Progenitor cell of endocrine pancreas (in vitro differentiated cells): ENCODE measurements at regions not wholly inside any gene's neighbourhood (a gene's known extent, or its start where the extent isn't known, plus 50 kb on each side); places are given as distances from the start of the nearest gene placed in this dataset.

Experiments used
- DNase-seq: peaks from one replicate; pipeline ENCODE4 v3.0.0; 2021; ENCODE audit warnings: low spot score; ENCODE audit not compliant: unreplicated experiment
- H3K27ac Mint-ChIP-seq: 2 replicates; pipeline ENCODE4 v1.8.0; 2021; ENCODE audit warnings: mild to moderate bottlenecking, moderate library complexity, mixed read lengths
- H3K27me3 Mint-ChIP-seq: 2 replicates; pipeline ENCODE4 v1.8.0; 2021; ENCODE audit warnings: mixed read lengths
- H3K36me3 Mint-ChIP-seq: 2 replicates; pipeline ENCODE4 v1.8.0; 2022; ENCODE audit warnings: mixed read lengths; ENCODE audit not compliant: insufficient read depth
- H3K4me1 Mint-ChIP-seq: 2 replicates; pipeline ENCODE4 v1.8.0; 2021; ENCODE audit warnings: low read depth, mixed read lengths
- H3K4me3 Mint-ChIP-seq: 2 replicates; pipeline ENCODE4 v1.8.0; 2021; ENCODE audit warnings: low read depth, mild to moderate bottlenecking, moderate library complexity, mixed read lengths
- H3K9me3 Mint-ChIP-seq: 2 replicates; pipeline ENCODE4 v1.8.0; 2021; ENCODE audit warnings: low read depth, mixed read lengths
- CTCF ChIP-seq: fragments of 200-600 bp; sonication (generic); IDR thresholded peaks from one replicate; pipeline ENCODE4 v1.5.0; 2021; ENCODE audit warnings: antibody characterized with exemption, mild to moderate bottlenecking; ENCODE audit not compliant: unreplicated experiment

DNA sequence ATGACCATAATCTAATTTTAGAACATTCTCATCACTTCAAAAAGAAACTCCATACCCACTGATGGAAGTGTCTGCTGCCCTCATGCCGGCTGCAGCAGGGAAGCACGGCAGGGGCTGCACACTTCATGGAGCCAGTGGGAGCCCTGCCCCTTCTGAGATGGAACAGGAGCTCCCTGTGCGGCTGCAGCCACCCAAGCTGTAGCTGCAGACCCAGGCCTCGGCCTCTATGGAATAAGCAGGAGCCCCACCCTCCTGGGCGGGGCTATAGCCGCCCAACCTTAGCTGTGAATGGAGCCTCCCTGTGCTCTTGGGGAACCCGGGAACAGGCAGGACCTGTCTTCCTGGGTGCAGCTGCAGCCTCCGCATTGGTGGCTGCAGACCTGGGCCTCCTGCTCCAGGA lies 128.5 kb downstream of the NUDT12 start:
- H3K4me1 Mint-ChIP-seq, result peaks cover 3% of the 10 kb centered on the region
- no peaks in the 10 kb centered on the region for H3K36me3 Mint-ChIP-seq
- H3K27me3 Mint-ChIP-seq, result no peaks in the 10 kb centered on the region
- no peak overlapping the region for H3K27ac Mint-ChIP-seq
- TF ChIP-seq CTCF, result no peak
- H3K4me3 Mint-ChIP-seq, result no peak overlapping the region
- DNase-seq, result no peak
- H3K9me3 Mint-ChIP-seq, result peaks cover 5% of the 10 kb centered on the region

DNA sequence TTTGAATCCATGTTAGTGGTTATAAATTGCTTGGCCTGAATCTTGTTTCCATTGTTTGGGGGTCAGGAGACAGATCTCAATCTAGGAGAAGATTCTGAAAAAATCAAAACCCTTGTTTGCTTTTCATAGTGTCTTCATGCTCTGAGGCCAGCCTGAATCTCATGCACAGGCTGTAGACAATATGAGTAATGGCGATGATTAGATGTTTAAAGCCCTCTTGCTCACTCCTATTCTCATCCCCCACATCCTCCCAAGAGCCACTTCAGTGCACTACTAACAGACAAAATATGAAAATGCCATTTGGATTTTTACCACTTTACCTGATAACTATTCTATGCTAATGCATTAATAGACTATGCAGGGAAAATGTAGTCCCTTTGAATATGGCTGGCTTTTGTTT lies 129.4 kb downstream of the NUDT12 start:
- no peak overlapping the region for H3K4me3 Mint-ChIP-seq

GRCh38 chr5:103428923-103429322 lies 133.7 kb downstream of the NUDT12 start:
- DNase-seq, result no peak
- H3K27ac Mint-ChIP-seq, result no peak overlapping the region
- no peak for TF ChIP-seq CTCF
- H3K27me3 Mint-ChIP-seq, result no peaks in the 10 kb centered on the region
- no peaks in the 10 kb centered on the region for H3K36me3 Mint-ChIP-seq
- no peaks in the 10 kb centered on the region for H3K9me3 Mint-ChIP-seq
- peaks cover 2% of the 10 kb centered on the region for H3K4me1 Mint-ChIP-seq
- H3K4me3 Mint-ChIP-seq, result no peak overlapping the region

More for the DNA sequence above, 129.4 kb downstream of the NUDT12 start:
- no peak for TF ChIP-seq CTCF
- H3K27me3 Mint-ChIP-seq, result no peaks in the 10 kb centered on the region
- no peaks in the 10 kb centered on the region for H3K9me3 Mint-ChIP-seq
- H3K27ac Mint-ChIP-seq, result no peak overlapping the region
- H3K4me1 Mint-ChIP-seq, result peaks cover 5% of the 10 kb centered on the region
- no peak for DNase-seq
- no peaks in the 10 kb centered on the region for H3K36me3 Mint-ChIP-seq

- Mint-ChIP-seq H3K4me3 (no peak overlapping the region), H3K9me3 (no peaks in the 10 kb centered on the region), H3K27ac (no peak overlapping the region), H3K36me3 (no peaks in the 10 kb centered on the region), H3K4me1 (peaks cover 6% of the 10 kb centered on the region), H3K27me3 (no peaks in the 10 kb centered on the region)
- TF ChIP-seq CTCF, result no peak
- no peak for DNase-seq
Observed at GRCh38 chr5:103428411-103428871, 134.1 kb downstream of the NUDT12 start.

GRCh38 chr5:103427326-103427725 lies 135.3 kb downstream of the NUDT12 start:
- no peak for TF ChIP-seq CTCF
- no peak overlapping the region for H3K27ac Mint-ChIP-seq

More at GRCh38 chr5:103427326-103427725, 135.3 kb downstream of the NUDT12 start:
- no peaks in the 10 kb centered on the region for H3K9me3 Mint-ChIP-seq
- H3K4me1 Mint-ChIP-seq, result peaks cover 6% of the 10 kb centered on the region
- H3K4me3 Mint-ChIP-seq, result no peak overlapping the region
- no peaks in the 10 kb centered on the region for H3K36me3 Mint-ChIP-seq
- no peak for DNase-seq
- H3K27me3 Mint-ChIP-seq, result no peaks in the 10 kb centered on the region
